BLaER1 treated with 17β-estradiol and CSF1 and Interleukin-3, amounts not matched to agents 10 nM and 100 nM (cell line): ENCODE measurements at regions not wholly inside any gene's neighbourhood (a gene's known extent, or its start where the extent isn't known, plus 50 kb on each side); places are given as distances from the start of the nearest gene placed in this dataset.

Source experiments
- H3K27ac ChIP-seq, 11 experiments: shearing (Covaris generic); formaldehyde crosslinking; 2 replicates each; pipeline ENCODE4 v1.8.1; 2022
- H3K27me3 ChIP-seq, 11 experiments: shearing (Covaris generic); formaldehyde crosslinking; 2 replicates each; pipeline ENCODE4 v1.8.1; 2022
- H3K36me3 ChIP-seq, 11 experiments: shearing (Covaris generic); formaldehyde crosslinking; 2 replicates each; pipeline ENCODE4 v1.8.1; 2022
- H3K4me1 ChIP-seq, 10 experiments: shearing (Covaris generic); formaldehyde crosslinking; 2 replicates each; pipeline ENCODE4 v1.8.1; 2022
- H3K4me2 ChIP-seq, 11 experiments: shearing (Covaris generic); formaldehyde crosslinking; 2 replicates each; pipeline ENCODE4 v1.8.1; 2022
- H3K4me3 ChIP-seq, 10 experiments: shearing (Covaris generic); formaldehyde crosslinking; 2 replicates each; pipeline ENCODE4 v1.8.1; 2022
- H3K9ac ChIP-seq, 11 experiments: shearing (Covaris generic); formaldehyde crosslinking; 2 replicates each; pipeline ENCODE4 v1.8.1; 2022
- H3K9me3 ChIP-seq, 11 experiments: shearing (Covaris generic); formaldehyde crosslinking; replicated peaks in 1 of 11; 2 replicates each; pipeline ENCODE4 v1.8.1; 2022
- H4K20me1 ChIP-seq, 11 experiments: shearing (Covaris generic); formaldehyde crosslinking; 2 replicates each; pipeline ENCODE4 v1.8.1; 2022
- Cebpa-rat ChIP-seq, 11 experiments: shearing (Covaris generic); IDR thresholded peaks; 2 replicates each; pipeline ENCODE4 v1.8.1; 2022

- Histone ChIP-seq H4K20me1 (no peaks in the 10 kb centered on the region), H3K36me3 (no peaks in the 10 kb centered on the region), H3K9me3 (no peaks in the 10 kb centered on the region), H3K4me1 (peaks cover 5 to 39% (median 6%) of the 10 kb centered on the region in 10 experiments), H3K4me3 (no peak overlapping the region), H3K4me2 (no peak overlapping the region), H3K27me3 (no peaks in the 10 kb centered on the region), H3K27ac (no peak overlapping the region), H3K9ac (no peak overlapping the region)
- TF ChIP-seq Cebpa-rat (IDR thresholded peaks at IDR 0.05): no peak
Observed at GRCh38 chr11:104699981-104700380, 198.3 kb downstream of the CASP12 start.

- no peak overlapping the region for H3K9ac ChIP-seq
- H3K36me3 ChIP-seq: no peaks in the 10 kb centered on the region
- peaks cover 0 to 23% (median 0%) of the 10 kb centered on the region in 10 experiments; a peak in 6 of 20 replicates for H3K4me1 ChIP-seq
- peak overlapping the region in 3 of 11 experiments; percentile 13 to 47 (median 47); a peak in 4 of 22 replicates for H3K27ac ChIP-seq
- H3K9me3 ChIP-seq: peaks cover 0 to 11% (median 0%) of the 10 kb centered on the region in 11 experiments; a peak in 3 of 22 replicates
- H3K4me2 ChIP-seq: peak overlapping the region in 3 of 11 experiments; percentile 29 to 66 (median 49); a peak in 5 of 22 replicates
- H3K27me3 ChIP-seq: no peaks in the 10 kb centered on the region
- no peak overlapping the region for H3K4me3 ChIP-seq
- H4K20me1 ChIP-seq: no peaks in the 10 kb centered on the region
- no peak for TF ChIP-seq Cebpa-rat (IDR thresholded peaks at IDR 0.05)
Observed at GRCh38 chr11:104695065-104695463, 203.2 kb downstream of the CASP12 start.

- H4K20me1 ChIP-seq: no peaks in the 10 kb centered on the region
- H3K9me3 ChIP-seq: peaks cover 0 to 11% (median 0%) of the 10 kb centered on the region in 11 experiments; a peak in 3 of 22 replicates
- H3K27me3 ChIP-seq: no peaks in the 10 kb centered on the region
- H3K36me3 ChIP-seq: no peaks in the 10 kb centered on the region
- H3K4me3 ChIP-seq: no peak overlapping the region
- no peak for TF ChIP-seq Cebpa-rat (IDR thresholded peaks at IDR 0.05)
- H3K9ac ChIP-seq: no peak overlapping the region
- H3K4me2 ChIP-seq: peak overlapping the region in 3 of 11 experiments; percentile 29 to 66 (median 49); a peak in 6 of 22 replicates
- peaks cover 0 to 29% (median 0%) of the 10 kb centered on the region in 10 experiments; a peak in 6 of 20 replicates for H3K4me1 ChIP-seq
- peak overlapping the region in 3 of 11 experiments; percentile 13 to 47 (median 47); a peak in 6 of 22 replicates for H3K27ac ChIP-seq
Observed at GRCh38 chr11:104694259-104695064, 203.8 kb downstream of the CASP12 start.

DNA sequence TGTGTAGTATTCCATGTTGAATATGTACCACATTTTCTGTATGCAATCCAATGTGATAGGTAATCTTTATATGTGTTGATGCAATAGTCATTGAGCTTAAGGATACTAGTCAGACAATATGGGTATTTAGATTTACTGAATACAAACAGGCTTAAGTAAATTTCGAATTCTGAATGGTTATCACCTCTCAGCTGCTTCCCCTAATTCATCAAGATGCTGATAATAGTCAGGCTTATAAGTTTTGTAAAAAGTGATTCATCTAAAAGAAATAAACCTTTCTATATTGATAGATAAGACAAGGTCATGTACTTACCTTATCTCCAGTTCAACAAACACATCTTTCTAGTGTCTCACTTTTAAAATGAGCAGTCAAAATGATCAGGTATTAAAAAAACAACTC, 205.5 kb downstream of the CASP12 start:
- H3K4me3 ChIP-seq: no peak overlapping the region
- no peaks in the 10 kb centered on the region for H3K36me3 ChIP-seq
- H4K20me1 ChIP-seq: no peaks in the 10 kb centered on the region
- H3K27me3 ChIP-seq: no peaks in the 10 kb centered on the region
- no peak for TF ChIP-seq Cebpa-rat (IDR thresholded peaks at IDR 0.05)
- H3K4me1 ChIP-seq: peaks cover 0 to 46% (median 0%) of the 10 kb centered on the region in 10 experiments; a peak in 7 of 20 replicates
- no peak overlapping the region for H3K9ac ChIP-seq
- H3K27ac ChIP-seq: no peak overlapping the region
- no peak overlapping the region for H3K4me2 ChIP-seq
- H3K9me3 ChIP-seq: peaks cover 0 to 11% (median 0%) of the 10 kb centered on the region in 11 experiments; a peak in 3 of 22 replicates

GRCh38 chr11:104691129-104691528, 207.1 kb downstream of the CASP12 start:
- no peak for TF ChIP-seq Cebpa-rat (IDR thresholded peaks at IDR 0.05)
- Histone ChIP-seq H3K4me1 (peaks cover 0 to 50% (median 0%) of the 10 kb centered on the region in 10 experiments; a peak in 7 of 20 replicates), H3K9ac (no peak overlapping the region), H3K27ac (no peak overlapping the region), H3K36me3 (no peaks in the 10 kb centered on the region), H3K4me3 (no peak overlapping the region), H3K27me3 (no peaks in the 10 kb centered on the region), H4K20me1 (no peaks in the 10 kb centered on the region), H3K4me2 (no peak overlapping the region), H3K9me3 (peaks cover 0 to 11% (median 0%) of the 10 kb centered on the region in 11 experiments; a peak in 3 of 22 replicates)

GRCh38 chr11:104690241-104690640, 208.0 kb downstream of the CASP12 start:
- Histone ChIP-seq H3K4me3 (no peak overlapping the region), H3K4me2 (no peak overlapping the region; a peak in 1 of 22 replicates), H4K20me1 (no peaks in the 10 kb centered on the region), H3K4me1 (peaks cover 0 to 43% (median 0%) of the 10 kb centered on the region in 10 experiments; a peak in 7 of 20 replicates), H3K9ac (no peak overlapping the region), H3K27me3 (no peaks in the 10 kb centered on the region), H3K27ac (no peak overlapping the region), H3K9me3 (peaks cover 0 to 14% (median 0%) of the 10 kb centered on the region in 11 experiments; a peak in 6 of 22 replicates), H3K36me3 (no peaks in the 10 kb centered on the region)
- TF ChIP-seq Cebpa-rat (IDR thresholded peaks at IDR 0.05): no peak

DNA sequence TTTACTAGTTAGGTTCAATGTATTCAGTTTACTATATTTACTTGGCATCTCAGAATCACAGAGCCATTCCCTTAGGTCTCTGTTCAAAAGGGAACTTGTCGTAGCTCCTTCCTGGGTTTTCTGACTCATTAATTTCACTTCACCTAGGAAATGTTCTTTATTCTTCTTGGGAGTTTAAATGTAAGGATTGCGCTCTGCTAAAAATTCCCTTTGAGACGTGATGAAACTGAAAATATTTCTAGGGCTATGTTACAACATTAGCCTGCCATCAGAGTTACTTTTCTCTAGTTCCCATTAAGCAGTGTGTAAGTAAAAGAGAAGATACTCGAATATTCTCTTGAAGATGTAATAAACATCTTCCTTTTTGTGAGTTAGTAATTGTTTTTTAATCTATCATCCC, 209.5 kb downstream of the CASP12 start:
- Histone ChIP-seq H3K4me2 (peak overlapping the region in 4 of 11 experiments; percentile 25 to 77 (median 54); a peak in 7 of 22 replicates), H3K36me3 (no peaks in the 10 kb centered on the region), H3K27me3 (no peaks in the 10 kb centered on the region), H3K27ac (peak overlapping the region in 1 of 11 experiments; percentile 42; a peak in 1 of 22 replicates), H3K4me1 (peaks cover 0 to 30% (median 0%) of the 10 kb centered on the region in 10 experiments; a peak in 7 of 20 replicates), H4K20me1 (no peaks in the 10 kb centered on the region), H3K9me3 (peaks cover 0 to 16% (median 0%) of the 10 kb centered on the region in 11 experiments; a peak in 6 of 22 replicates), H3K4me3 (no peak overlapping the region), H3K9ac (no peak overlapping the region)
- TF ChIP-seq Cebpa-rat (IDR thresholded peaks at IDR 0.05): no peak

- Histone ChIP-seq H3K4me1 (no peaks in the 10 kb centered on the region; a peak in 1 of 20 replicates), H3K36me3 (no peaks in the 10 kb centered on the region), H3K4me3 (no peak overlapping the region), H3K9ac (no peak overlapping the region), H3K9me3 (peaks cover 0 to 12% (median 0%) of the 10 kb centered on the region in 11 experiments; a peak in 3 of 22 replicates), H3K4me2 (no peak overlapping the region), H4K20me1 (no peaks in the 10 kb centered on the region), H3K27me3 (no peaks in the 10 kb centered on the region), H3K27ac (no peak overlapping the region)
- TF ChIP-seq Cebpa-rat (IDR thresholded peaks at IDR 0.05): no peak
Observed at GRCh38 chr11:104682206-104682605, 216.1 kb downstream of the CASP12 start.

GRCh38 chr11:104679258-104679657, 219.0 kb downstream of the CASP12 start:
- Histone ChIP-seq H3K4me3 (no peak overlapping the region), H3K27me3 (no peaks in the 10 kb centered on the region), H3K9me3 (peaks cover 0 to 7% (median 0%) of the 10 kb centered on the region in 11 experiments; a peak in 3 of 22 replicates), H3K9ac (no peak overlapping the region), H3K27ac (no peak overlapping the region), H3K4me2 (no peak overlapping the region), H4K20me1 (no peaks in the 10 kb centered on the region), H3K4me1 (no peaks in the 10 kb centered on the region; a peak in 1 of 20 replicates), H3K36me3 (no peaks in the 10 kb centered on the region)
- TF ChIP-seq Cebpa-rat (IDR thresholded peaks at IDR 0.05): no peak
